K562 (cell line): ENCODE measurements at regions not wholly inside any gene's neighbourhood (a gene's known extent, or its start where the extent isn't known, plus 50 kb on each side); places are given as distances from the start of the nearest gene placed in this dataset.

Experiments
- ATAC-seq: fragments of 200-7000 bp; cut with Tn5 transposase; 3 replicates; pipeline ENCODE4 v1.9.1; 2020; ENCODE audit warnings: moderate library complexity
- BruUV-seq: library from RNA; stranded (reverse); fragments of 400-500 nt; replicated peaks from 2 replicates; lab custom pipeline; 2021; lab: Mats Ljungman, UMichigan
- CTCF ChIA-PET: fragments of 300-600 bp; formaldehyde crosslinking; extraction: SDS; loops from one replicate; lab custom pipeline; 2021; ENCODE audit warnings: low intra/inter-chr PET ratio; lab: Yijun Ruan, JAX
- POLR2A ChIA-PET: fragments of 300-600, 350-650 bp; sonication (Branson Sonifier 250); formaldehyde crosslinking; extraction: SDS; loops from one replicate; lab custom pipeline; 2021; ENCODE audit warnings: antibody characterized with exemption, inconsistent platforms; lab: Yijun Ruan, JAX
- DNase-seq, 4 experiments: peaks; one replicate each; pipeline versions ENCODE4 v3.0.0 to v3.0.0-alpha.2; 2011 to 2018; ENCODE audit warnings: low spot score in 3 of 4, mixed read lengths in 3 of 4; ENCODE audit errors: extremely low read depth in 1 of 4
- FAIRE-seq: peaks from 2 replicates; lab custom pipeline; 2011; peaks lifted over from hg19 to GRCh38; lab: Jason Lieb, UNC
- H2AFZ ChIP-seq: 2 replicates; pipeline ENCODE4 v1.6.0; 2011; ENCODE audit warnings: low read depth, low read length, control low read depth, inconsistent platforms
- H3K27ac ChIP-seq: fragments of 200-600 bp; 3 replicates; pipeline ENCODE4 v1.8.0; 2011; ENCODE audit warnings: low read depth, mild to moderate bottlenecking, control low read depth, inconsistent platforms, low read length, moderate library complexity, mixed read lengths; ENCODE audit errors: extremely low read depth
- H3K27me3 ChIP-seq, 2 experiments: fragments of 300-600 bp in 1 of 2; 2 replicates in 1 of 2; 3 replicates in 1 of 2; pipeline versions ENCODE4 v1.6.0 to v1.8.0; 2011; ENCODE audit warnings: inconsistent platforms in 2 of 2, low read length in 2 of 2, mild to moderate bottlenecking in 1 of 2, mixed read lengths in 1 of 2, moderate library complexity in 1 of 2; ENCODE audit not compliant: control insufficient read depth in 2 of 2, insufficient read depth in 2 of 2
- H3K36me3 ChIP-seq: fragments of 300-600 bp; 3 replicates; pipeline ENCODE4 v1.8.0; 2011; ENCODE audit warnings: mild to moderate bottlenecking, low read length, inconsistent platforms; ENCODE audit not compliant: control insufficient read depth, insufficient read depth
- H3K4me1 ChIP-seq, 2 experiments: fragments of 200-600 bp in 1 of 2; replicated peaks in 1 of 2; 2 replicates in 1 of 2; 3 replicates in 1 of 2; pipeline versions ENCODE4 v1.5.1 to v1.8.0; 2011; ENCODE audit warnings: inconsistent platforms in 2 of 2, low read length in 2 of 2, mild to moderate bottlenecking in 1 of 2, mixed read lengths in 1 of 2, moderate library complexity in 1 of 2; ENCODE audit not compliant: control insufficient read depth in 2 of 2, insufficient read depth in 2 of 2
- H3K4me2 ChIP-seq: 2 replicates; pipeline ENCODE4 v1.6.1; 2011; ENCODE audit warnings: low read length, control low read depth, inconsistent platforms, mixed read lengths; ENCODE audit not compliant: insufficient read depth
- H3K4me3 ChIP-seq: fragments of 200-600 bp; sonication (generic), shearing (Covaris generic); 2 replicates; pipeline ENCODE4 v1.5.1; 2016; ENCODE audit warnings: control low read depth, inconsistent platforms
- H3K79me2 ChIP-seq: fragments of 200-600 bp; 3 replicates; pipeline ENCODE4 v1.8.0; 2011; ENCODE audit warnings: low read length, inconsistent platforms; ENCODE audit not compliant: control insufficient read depth, insufficient read depth
- H3K9ac ChIP-seq, 2 experiments: 2 replicates each; pipeline versions ENCODE4 v1.6.0 to v1.6.1; 2011; ENCODE audit warnings: low read depth in 2 of 2, low read length in 2 of 2, control low read depth in 1 of 2, inconsistent platforms in 1 of 2, mild to moderate bottlenecking in 1 of 2, mixed read lengths in 1 of 2; ENCODE audit not compliant: insufficient read depth in 1 of 2
- H3K9me1 ChIP-seq: one replicate; pipeline ENCODE4 v1.6.0; 2011; ENCODE audit warnings: inconsistent platforms, mild to moderate bottlenecking, low read length, moderate library complexity; ENCODE audit not compliant: control insufficient read depth, insufficient read depth
- H3K9me3 ChIP-seq: replicated peaks from 2 replicates; pipeline ENCODE4 v1.5.1; 2011; ENCODE audit warnings: low read depth, low read length, inconsistent platforms; ENCODE audit not compliant: control insufficient read depth, insufficient read depth
- H4K20me1 ChIP-seq: replicated peaks from 2 replicates; pipeline ENCODE4 v1.6.1; 2011; ENCODE audit warnings: low read length, inconsistent platforms, mixed read lengths; ENCODE audit not compliant: control insufficient read depth, insufficient read depth
- BHLHE40 ChIP-seq: IDR thresholded peaks from 2 replicates; pipeline ENCODE4 v1.6.1; 2011; ENCODE audit warnings: low read length, improper control_type of control experiment
- CREBBP ChIP-seq: IDR thresholded peaks from one replicate; pipeline ENCODE4 v1.6.1; 2012; ENCODE audit warnings: low read depth, mild to moderate bottlenecking, control low read depth, inconsistent platforms, low read length
- HNRNPUL1 ChIP-seq: fragments of 200-400 bp; formaldehyde crosslinking; IDR thresholded peaks from 2 replicates; pipeline ENCODE4 v1.6.1; 2017; ENCODE audit warnings: low read length
- IRF2 ChIP-seq: sonication (generic); formaldehyde crosslinking; IDR thresholded peaks from 2 replicates; pipeline ENCODE4 v1.8.1; 2022; ENCODE audit warnings: mild to moderate bottlenecking, missing genetic modification reagents
- LARP7 ChIP-seq: fragments of 450-650 bp; IDR thresholded peaks from 2 replicates; pipeline ENCODE4 v1.6.1; 2016
- MTA2 ChIP-seq: fragments of 450-650 bp; IDR thresholded peaks from 2 replicates; pipeline ENCODE4 v1.6.1; 2016; ENCODE audit warnings: low read depth
- PURB ChIP-seq: sonication (generic); formaldehyde crosslinking; IDR thresholded peaks from 2 replicates; pipeline ENCODE4 v1.9.0; 2021; ENCODE audit warnings: low read depth, mild to moderate bottlenecking, missing genetic modification reagents
- RNF2 ChIP-seq: sonication (generic); IDR thresholded peaks from 2 replicates; pipeline ENCODE4 v1.6.1; 2016
- RUNX1 ChIP-seq: sonication (generic); IDR thresholded peaks from 2 replicates; pipeline ENCODE4 v1.6.1; 2016; ENCODE audit warnings: antibody characterized with exemption, low read depth
- SMARCE1 ChIP-seq: fragments of 450-650 bp; IDR thresholded peaks from 2 replicates; pipeline ENCODE4 v1.7.1; 2016; ENCODE audit warnings: mild to moderate bottlenecking
- ZNF217 ChIP-seq: sonication (generic); formaldehyde crosslinking; IDR thresholded peaks from 2 replicates; pipeline ENCODE4 v1.8.0; 2022; ENCODE audit warnings: mild to moderate bottlenecking, missing genetic modification reagents
- ZNF444 ChIP-seq: fragments of 250-450 bp; sonication (Bioruptor Pico); IDR thresholded peaks from 2 replicates; pipeline ENCODE4 v1.4.0; 2020; ENCODE audit warnings: mild to moderate bottlenecking, moderate library complexity
- ZNF707 ChIP-seq: fragments of 250-450 bp; sonication (Bioruptor Pico); conservative IDR thresholded peaks from 2 replicates; pipeline ENCODE4 v1.8.0; 2022; ENCODE audit warnings: inconsistent platforms, mild to moderate bottlenecking, moderate library complexity
- WGBS: fragments of 100-300 bp; shearing (Covaris generic); methylation state at CpG from one replicate; pipeline ENCODE4 v1.1.6; 2016; ENCODE audit warnings: low coverage, mixed read lengths; ENCODE audit not compliant: insufficient coverage; ENCODE audit errors: missing lambda C conversion rate; 5-methylcytosine and 5-hydroxymethylcytosine counted together
- in situ Hi-C: fragments of 300-500 bp; cut with MboI; formaldehyde crosslinking; loops from 4 replicates; pipeline ENCODE4 v1.15.0; 2018; ENCODE audit warnings: inconsistent platforms, mixed read lengths
- intact Hi-C: fragments of 100-400 bp; cut with micrococcal nuclease; formaldehyde crosslinking; loops from 2 replicates; pipeline ENCODE4 v1.14.2; 2022
- TF ChIP-seq, protein P1 (sequence below), 2 experiments: fragments of 450-650 bp in 1 of 2; IDR thresholded peaks; 2 replicates each; pipeline ENCODE4 v1.6.1; 2011 to 2017; ENCODE audit warnings: low read depth in 2 of 2, antibody characterized with exemption in 1 of 2, borderline replicate concordance in 1 of 2, low read length in 1 of 2, mild to moderate bottlenecking in 1 of 2, mixed read lengths in 1 of 2; ENCODE audit not compliant: control insufficient read depth in 1 of 2
- TF ChIP-seq, protein P2 (sequence below), 3 experiments: fragments of 200-800 bp in 1 of 3; fragments of 250-450 bp in 1 of 3; fragments of 450-650 bp in 1 of 3; sonication (Bioruptor Pico) in 1 of 3; sonication (Bioruptor generic) in 1 of 3; formaldehyde crosslinking in 1 of 3; IDR thresholded peaks; 2 replicates each; pipeline versions ENCODE4 v1.6.1 to v1.8.0; 2016 to 2022; ENCODE audit warnings: mild to moderate bottlenecking in 2 of 3, missing genetic modification characterization in 2 of 3, missing compliant biosample characterization in 1 of 3, moderate library complexity in 1 of 3

DNA sequence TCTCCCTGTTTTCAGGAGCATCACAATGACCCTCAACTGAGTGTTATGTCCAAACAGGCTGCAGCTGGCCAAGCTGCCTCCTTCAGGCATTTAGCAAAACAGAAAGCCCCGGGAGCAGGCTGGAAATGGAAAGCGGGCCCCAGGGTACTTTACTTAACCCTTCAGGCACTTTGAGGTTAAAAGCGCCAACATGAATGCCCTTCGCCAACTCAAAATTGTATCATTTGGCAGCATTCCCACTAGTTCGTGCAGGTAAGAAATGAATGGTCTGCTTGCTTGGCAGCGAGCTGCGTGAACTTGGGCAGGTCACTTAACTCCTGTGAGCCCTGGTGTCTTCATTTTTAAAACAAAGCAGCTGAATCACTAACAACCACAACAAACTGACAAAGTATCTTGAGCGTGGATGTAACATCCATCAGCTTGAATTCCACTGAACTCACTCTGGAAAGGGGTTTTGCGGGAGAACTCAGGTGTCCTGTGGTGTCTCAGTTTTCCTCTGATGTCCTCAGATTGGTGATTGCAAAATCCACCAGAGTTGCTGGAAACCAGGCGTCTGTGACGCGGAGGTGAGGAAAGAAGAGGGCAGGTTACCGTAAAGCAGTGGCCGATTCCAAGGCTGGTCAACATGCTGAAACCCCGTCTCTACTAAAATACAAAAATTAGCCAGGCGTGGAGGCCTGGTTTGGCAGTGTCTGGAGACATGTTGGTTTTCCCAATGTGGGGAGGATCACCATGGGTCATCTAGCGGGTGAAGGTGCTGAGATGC lies 118.8 kb upstream of the ZNF217 start:
- no peak overlapping the region for H3K27ac ChIP-seq
- H3K4me3 ChIP-seq = no peak overlapping the region
- ATAC-seq (no peak), DNase-seq (no peak), FAIRE-seq (no peak)
- no peaks in the 10 kb centered on the region for H4K20me1 ChIP-seq
- H3K4me1 ChIP-seq = peaks cover 1 to 10% of the 10 kb centered on the region in 2 experiments; a peak in 4 of 5 replicates
- H2AFZ ChIP-seq = peak overlapping the region; percentile 34
- intact Hi-C loops (no loop called here), in situ Hi-C loops (no loop called here)
- CTCF ChIA-PET = no interaction called here
- no peak overlapping the region for H3K4me2 ChIP-seq
- H3K9me3 ChIP-seq = no peaks in the 10 kb centered on the region
- H3K9me1 ChIP-seq = no peaks in the 10 kb centered on the region
- POLR2A ChIA-PET = interaction anchor here (0.7 to 1.5 kb wide), 2 partner anchors 9 to 103 kb away, joined by 3 to 4 read pairs; no protein-coding TSS in a partner anchor
- no peak overlapping the region for H3K9ac ChIP-seq
- 78% methylated on average over 17 of the region's 17 CpGs for WGBS
- H3K27me3 ChIP-seq = no peaks in the 10 kb centered on the region
- H3K79me2 ChIP-seq = no peaks in the 10 kb centered on the region
- no peaks in the 10 kb centered on the region for H3K36me3 ChIP-seq
- no TSS peak for BruUV-seq
- no peak for TF ChIP-seq MTA2
- no peak for TF ChIP-seq IRF2 (CRISPR knock-in tag)
- no peak for TF ChIP-seq PURB
- no peak for TF ChIP-seq BHLHE40
- no peak for TF ChIP-seq ZNF217
- TF ChIP-seq, protein P1, sequence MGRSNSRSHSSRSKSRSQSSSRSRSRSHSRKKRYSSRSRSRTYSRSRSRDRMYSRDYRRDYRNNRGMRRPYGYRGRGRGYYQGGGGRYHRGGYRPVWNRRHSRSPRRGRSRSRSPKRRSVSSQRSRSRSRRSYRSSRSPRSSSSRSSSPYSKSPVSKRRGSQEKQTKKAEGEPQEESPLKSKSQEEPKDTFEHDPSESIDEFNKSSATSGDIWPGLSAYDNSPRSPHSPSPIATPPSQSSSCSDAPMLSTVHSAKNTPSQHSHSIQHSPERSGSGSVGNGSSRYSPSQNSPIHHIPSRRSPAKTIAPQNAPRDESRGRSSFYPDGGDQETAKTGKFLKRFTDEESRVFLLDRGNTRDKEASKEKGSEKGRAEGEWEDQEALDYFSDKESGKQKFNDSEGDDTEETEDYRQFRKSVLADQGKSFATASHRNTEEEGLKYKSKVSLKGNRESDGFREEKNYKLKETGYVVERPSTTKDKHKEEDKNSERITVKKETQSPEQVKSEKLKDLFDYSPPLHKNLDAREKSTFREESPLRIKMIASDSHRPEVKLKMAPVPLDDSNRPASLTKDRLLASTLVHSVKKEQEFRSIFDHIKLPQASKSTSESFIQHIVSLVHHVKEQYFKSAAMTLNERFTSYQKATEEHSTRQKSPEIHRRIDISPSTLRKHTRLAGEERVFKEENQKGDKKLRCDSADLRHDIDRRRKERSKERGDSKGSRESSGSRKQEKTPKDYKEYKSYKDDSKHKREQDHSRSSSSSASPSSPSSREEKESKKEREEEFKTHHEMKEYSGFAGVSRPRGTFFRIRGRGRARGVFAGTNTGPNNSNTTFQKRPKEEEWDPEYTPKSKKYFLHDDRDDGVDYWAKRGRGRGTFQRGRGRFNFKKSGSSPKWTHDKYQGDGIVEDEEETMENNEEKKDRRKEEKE (IDR thresholded peaks at IDR 0.05; ENCODE audit: borderline replicate concordance in 1 of 2, control insufficient read depth in 1 of 2, low read depth in 2 of 2, low read length in 1 of 2) = 0 out of 4 replicates have a peak, but pooled peaks of 1 of the 2 experiments have one; percentile 51
- no peak for TF ChIP-seq LARP7
- TF ChIP-seq RUNX1 = no peak
- TF ChIP-seq SMARCE1 = no peak
- no peak for TF ChIP-seq RNF2
- TF ChIP-seq HNRNPUL1 = no peak
- TF ChIP-seq CREBBP = no peak
- no peak for TF ChIP-seq ZNF444 (CRISPR knock-in tag)
- TF ChIP-seq ZNF707 (CRISPR knock-in tag) = no peak
- TF ChIP-seq, protein P2, sequence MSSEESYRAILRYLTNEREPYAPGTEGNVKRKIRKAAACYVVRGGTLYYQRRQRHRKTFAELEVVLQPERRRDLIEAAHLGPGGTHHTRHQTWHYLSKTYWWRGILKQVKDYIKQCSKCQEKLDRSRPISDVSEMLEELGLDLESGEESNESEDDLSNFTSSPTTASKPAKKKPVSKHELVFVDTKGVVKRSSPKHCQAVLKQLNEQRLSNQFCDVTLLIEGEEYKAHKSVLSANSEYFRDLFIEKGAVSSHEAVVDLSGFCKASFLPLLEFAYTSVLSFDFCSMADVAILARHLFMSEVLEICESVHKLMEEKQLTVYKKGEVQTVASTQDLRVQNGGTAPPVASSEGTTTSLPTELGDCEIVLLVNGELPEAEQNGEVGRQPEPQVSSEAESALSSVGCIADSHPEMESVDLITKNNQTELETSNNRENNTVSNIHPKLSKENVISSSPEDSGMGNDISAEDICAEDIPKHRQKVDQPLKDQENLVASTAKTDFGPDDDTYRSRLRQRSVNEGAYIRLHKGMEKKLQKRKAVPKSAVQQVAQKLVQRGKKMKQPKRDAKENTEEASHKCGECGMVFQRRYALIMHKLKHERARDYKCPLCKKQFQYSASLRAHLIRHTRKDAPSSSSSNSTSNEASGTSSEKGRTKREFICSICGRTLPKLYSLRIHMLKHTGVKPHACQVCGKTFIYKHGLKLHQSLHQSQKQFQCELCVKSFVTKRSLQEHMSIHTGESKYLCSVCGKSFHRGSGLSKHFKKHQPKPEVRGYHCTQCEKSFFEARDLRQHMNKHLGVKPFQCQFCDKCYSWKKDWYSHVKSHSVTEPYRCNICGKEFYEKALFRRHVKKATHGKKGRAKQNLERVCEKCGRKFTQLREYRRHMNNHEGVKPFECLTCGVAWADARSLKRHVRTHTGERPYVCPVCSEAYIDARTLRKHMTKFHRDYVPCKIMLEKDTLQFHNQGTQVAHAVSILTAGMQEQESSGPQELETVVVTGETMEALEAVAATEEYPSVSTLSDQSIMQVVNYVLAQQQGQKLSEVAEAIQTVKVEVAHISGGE (CRISPR knock-in tag; IDR thresholded peaks at IDR 0.05) = peak in 1 of 3 experiments; percentile 95; a peak in 2 of 6 replicates
